Gastroesophageal sphincter (tissue), 4 donors: ENCODE measurements at regions not wholly inside any gene's neighbourhood (a gene's known extent, or its start where the extent isn't known, plus 50 kb on each side); places are given as distances from the start of the nearest gene placed in this dataset.

ENCODE experiments used
- ATAC-seq: fragments of 150-250 bp; one replicate; pipeline ENCODE4 v1.9.1; 2016; ENCODE audit warnings: mild to moderate bottlenecking, moderate library complexity
- H3K27ac ChIP-seq, 4 donors: fragments of 200-600 bp; sonication (generic) in 3 of 4; 1 replicate in 3 of 4; 2 replicates in 1 of 4; pipeline ENCODE4 v1.5.1; 2016 to 2019
- H3K27me3 ChIP-seq: fragments of 200-600 bp; sonication (generic); one replicate; pipeline ENCODE4 v1.5.1; 2019
- H3K36me3 ChIP-seq, 2 donors: fragments of 200-600 bp; sonication (generic); one replicate each; pipeline ENCODE4 v1.5.1; 2019; ENCODE audit warnings: control low read depth in 1 of 2
- H3K4me1 ChIP-seq, 3 donors: fragments of 200-600 bp; sonication (generic); 1 replicate in 2 of 3; 2 replicates in 1 of 3; pipeline ENCODE4 v1.5.1; 2016 to 2019; ENCODE audit warnings: control low read depth in 2 of 3
- H3K4me3 ChIP-seq, 2 donors: fragments of 200-600 bp; sonication (generic); one replicate each; pipeline ENCODE4 v1.5.1; 2019; ENCODE audit warnings: mild to moderate bottlenecking in 1 of 2, moderate library complexity in 1 of 2
- H3K9me3 ChIP-seq, 3 donors: fragments of 200-600 bp; sonication (generic); one replicate each; pipeline ENCODE4 v1.5.1; 2017 to 2019; ENCODE audit warnings: control low read depth in 2 of 3
- CTCF ChIP-seq, 4 experiments: fragments of 200-600 bp in 2 of 4; fragments of 450-650 bp in 2 of 4; sonication (generic) in 1 of 4; IDR thresholded peaks; one replicate each; pipeline ENCODE4 v1.5.1; 2017 to 2019; ENCODE audit warnings: antibody characterized with exemption in 4 of 4, mild to moderate bottlenecking in 2 of 4, moderate library complexity in 2 of 4
- EP300 ChIP-seq: sonication (generic); formaldehyde crosslinking; IDR thresholded peaks from one replicate; pipeline ENCODE4 v1.6.1; 2017; ENCODE audit warnings: antibody characterized with exemption, mild to moderate bottlenecking
- POLR2A ChIP-seq, 2 donors: fragments of 450-650 bp; IDR thresholded peaks; one replicate each; pipeline ENCODE4 v1.6.1; 2017; ENCODE audit warnings: antibody characterized with exemption in 2 of 2, mild to moderate bottlenecking in 2 of 2, moderate library complexity in 1 of 2
- POLR2AphosphoS5 ChIP-seq: sonication (generic); formaldehyde crosslinking; IDR thresholded peaks from one replicate; pipeline ENCODE4 v1.6.1; 2017; ENCODE audit warnings: antibody characterized with exemption
- WGBS, 2 donors: methylation state at CpG; one replicate each; pipeline ENCODE4 v1.1.5; 2018; ENCODE audit warnings: low coverage in 1 of 2; 5-methylcytosine and 5-hydroxymethylcytosine counted together

GRCh38 chr13:107111248-107111647 is 543.3 kb upstream of the ARGLU1 start:
- Histone ChIP-seq H3K4me1 (no peaks in the 10 kb centered on the region), H3K36me3 (no peaks in the 10 kb centered on the region), H3K27ac (no peak overlapping the region), H3K9me3 (peaks cover 0 to 18% (median 0%) of the 10 kb centered on the region in 3 donors), H3K27me3 (no peaks in the 10 kb centered on the region), H3K4me3 (no peak overlapping the region)
- no peak for ATAC-seq
- WGBS, 2 donors, result 100% methylated on average over 1 of the region's 1 CpG; no CpG with 5 or more reads in 1 of the 2 donors
- TF ChIP-seq CTCF (IDR thresholded peaks at IDR 0.05) (no peak), POLR2A (IDR thresholded peaks at IDR 0.05) (no peak), POLR2AphosphoS5 (no peak), EP300 (no peak)

GRCh38 chr13:107104631-107105030 is 536.7 kb upstream of the ARGLU1 start:
- Histone ChIP-seq H3K27me3 (no peaks in the 10 kb centered on the region), H3K27ac (no peak overlapping the region), H3K36me3 (no peaks in the 10 kb centered on the region), H3K4me3 (no peak overlapping the region), H3K4me1 (no peaks in the 10 kb centered on the region), H3K9me3 (peaks cover 0 to 10% (median 0%) of the 10 kb centered on the region in 3 donors)
- no peak for TF ChIP-seq POLR2AphosphoS5
- no peak for TF ChIP-seq POLR2A (IDR thresholded peaks at IDR 0.05)
- TF ChIP-seq EP300, result no peak
- TF ChIP-seq CTCF (IDR thresholded peaks at IDR 0.05), result no peak
- ATAC-seq, result no peak
- 60 to 64% methylated on average over 2 of the region's 2 CpGs for WGBS, 2 donors

GRCh38 chr13:107102676-107103075 is 534.7 kb upstream of the ARGLU1 start:
- WGBS, 2 donors, result 43 to 71% methylated on average over 1 of the region's 1 CpG

GRCh38 chr13:107099661-107100060 is 531.7 kb upstream of the ARGLU1 start:
- Histone ChIP-seq H3K27me3 (no peaks in the 10 kb centered on the region), H3K4me1 (no peaks in the 10 kb centered on the region), H3K9me3 (no peaks in the 10 kb centered on the region), H3K27ac (no peak overlapping the region), H3K36me3 (no peaks in the 10 kb centered on the region), H3K4me3 (no peak overlapping the region)
- TF ChIP-seq POLR2A (IDR thresholded peaks at IDR 0.05) (no peak), CTCF (IDR thresholded peaks at IDR 0.05) (no peak)
- ATAC-seq, result no peak
- WGBS, 2 donors, result 86 to 90% methylated on average over 1 to 2 of the region's 3 CpGs

More at GRCh38 chr13:107102676-107103075, 534.7 kb upstream of the ARGLU1 start:
- H3K9me3 ChIP-seq, result no peaks in the 10 kb centered on the region
- no peaks in the 10 kb centered on the region for H3K4me1 ChIP-seq
- no peak overlapping the region for H3K4me3 ChIP-seq
- no peak for ATAC-seq
- H3K27ac ChIP-seq, result no peak overlapping the region
- H3K36me3 ChIP-seq, result no peaks in the 10 kb centered on the region
- no peak for TF ChIP-seq POLR2AphosphoS5
- TF ChIP-seq CTCF (IDR thresholded peaks at IDR 0.05), result no peak
- TF ChIP-seq EP300, result no peak
- no peak for TF ChIP-seq POLR2A (IDR thresholded peaks at IDR 0.05)
- H3K27me3 ChIP-seq, result no peaks in the 10 kb centered on the region

- H3K4me3 ChIP-seq, result no peak overlapping the region
- no peaks in the 10 kb centered on the region for H3K36me3 ChIP-seq
- WGBS, 2 donors, result 82 to 88% methylated on average over 3 to 6 of the region's 7 CpGs
- H3K27ac ChIP-seq, result no peak overlapping the region
- no peaks in the 10 kb centered on the region for H3K4me1 ChIP-seq
- no peaks in the 10 kb centered on the region for H3K9me3 ChIP-seq
- no peak for ATAC-seq
- H3K27me3 ChIP-seq, result no peaks in the 10 kb centered on the region
- TF ChIP-seq POLR2AphosphoS5 (no peak), POLR2A (IDR thresholded peaks at IDR 0.05) (no peak), CTCF (IDR thresholded peaks at IDR 0.05) (no peak), EP300 (no peak)
Measured at GRCh38 chr13:107097916-107098315, 530.0 kb upstream of the ARGLU1 start.
